ENCODE measurements at regions not wholly inside any gene's neighbourhood (a gene's known extent, or its start where the extent isn't known, plus 50 kb on each side); places are given as distances from the start of the nearest gene placed in this dataset.
A peak's percentile ranks its signal among the peaks of the same experiment; 100 is the strongest.

- no peaks in the 10 kb centered on the region for H3K36me3 Mint-ChIP-seq
- no peaks in the 10 kb centered on the region for H3K79me2 ChIP-seq (ENCODE audit: low read depth)
Measured at GRCh38 chr22:23414727-23415489, 165.2 kb downstream of the IGLL1 start.

GRCh38 chr22:23411739-23412138 is 168.4 kb downstream of the IGLL1 start:
- Histone ChIP-seq H3K27me3 (no peaks in the 10 kb centered on the region), H2AFZ (replicated peaks) (no peak overlapping the region), H4K20me1 (ENCODE audit: low read depth) (no peaks in the 10 kb centered on the region), H3K4me3 (no peak overlapping the region), H3K36me3 (no peaks in the 10 kb centered on the region), H3K79me2 (ENCODE audit: low read depth) (no peaks in the 10 kb centered on the region), H3K27ac (no peak overlapping the region), H3K4me1 (peaks cover 13% of the 10 kb centered on the region), H3K9ac (no peak overlapping the region), H3K9me3 (ENCODE audit: low read depth) (no peaks in the 10 kb centered on the region), H3F3A (ENCODE audit: low read depth) (no peaks in the 10 kb centered on the region), H3K4me2 (no peak overlapping the region)
- no peak for DNase-seq (ENCODE audit: low spot score)
- H3K4me1 Mint-ChIP-seq: peaks cover 54% of the 10 kb centered on the region
- no peak overlapping the region for H3K4me3 Mint-ChIP-seq
- no peaks in the 10 kb centered on the region for H3K36me3 Mint-ChIP-seq
- peaks cover 6% of the 10 kb centered on the region for H3K9me3 Mint-ChIP-seq
- TF ChIP-seq EZH2 (IDR thresholded peaks at IDR 0.05): no peak
- peak overlapping the region; percentile 47 for H3K27ac Mint-ChIP-seq
- peaks cover 18% of the 10 kb centered on the region for H3K27me3 Mint-ChIP-seq (ENCODE audit: insufficient read depth, low read depth)

More at GRCh38 chr22:23414727-23415489, 165.2 kb downstream of the IGLL1 start:
- Histone ChIP-seq H4K20me1 (ENCODE audit: low read depth) (no peaks in the 10 kb centered on the region), H3K36me3 (no peaks in the 10 kb centered on the region), H3K9me3 (ENCODE audit: low read depth) (no peaks in the 10 kb centered on the region), H3F3A (ENCODE audit: low read depth) (no peaks in the 10 kb centered on the region), H3K4me3 (no peak overlapping the region), H3K9ac (no peak overlapping the region), H3K27ac (no peak overlapping the region), H3K27me3 (no peaks in the 10 kb centered on the region), H2AFZ (replicated peaks) (no peak overlapping the region), H3K4me1 (peaks cover 13% of the 10 kb centered on the region), H3K4me2 (no peak overlapping the region)
- Mint-ChIP-seq H3K27ac (no peak overlapping the region), H3K27me3 (ENCODE audit: insufficient read depth, low read depth) (peaks cover 14% of the 10 kb centered on the region), H3K4me1 (peaks cover 60% of the 10 kb centered on the region), H3K4me3 (no peak overlapping the region), H3K9me3 (peaks cover 6% of the 10 kb centered on the region)
- TF ChIP-seq CTCF (IDR thresholded peaks at IDR 0.05): no peak
- TF ChIP-seq EZH2 (IDR thresholded peaks at IDR 0.05): no peak
- TF ChIP-seq EZH2phosphoT487 (IDR thresholded peaks at IDR 0.05): no peak
- no peak for DNase-seq (ENCODE audit: low spot score)

GRCh38 chr22:23410411-23410810 is 169.7 kb downstream of the IGLL1 start:
- Histone ChIP-seq H3F3A (ENCODE audit: low read depth) (no peaks in the 10 kb centered on the region), H4K20me1 (ENCODE audit: low read depth) (no peaks in the 10 kb centered on the region), H2AFZ (replicated peaks) (no peak overlapping the region), H3K79me2 (ENCODE audit: low read depth) (no peaks in the 10 kb centered on the region), H3K9ac (no peak overlapping the region), H3K4me1 (peaks cover 17% of the 10 kb centered on the region), H3K4me3 (no peak overlapping the region), H3K27me3 (no peaks in the 10 kb centered on the region), H3K27ac (no peak overlapping the region), H3K9me3 (ENCODE audit: low read depth) (no peaks in the 10 kb centered on the region), H3K36me3 (no peaks in the 10 kb centered on the region), H3K4me2 (no peak overlapping the region)
- peaks cover 12% of the 10 kb centered on the region for H3K9me3 Mint-ChIP-seq
- H3K27me3 Mint-ChIP-seq (ENCODE audit: insufficient read depth, low read depth): peaks cover 13% of the 10 kb centered on the region
- no peak for DNase-seq (ENCODE audit: low spot score)
- H3K4me1 Mint-ChIP-seq: peaks cover 50% of the 10 kb centered on the region
- no peaks in the 10 kb centered on the region for H3K36me3 Mint-ChIP-seq
- H3K27ac Mint-ChIP-seq: no peak overlapping the region
- TF ChIP-seq EZH2 (IDR thresholded peaks at IDR 0.05): no peak
- TF ChIP-seq CTCF (IDR thresholded peaks at IDR 0.05): no peak
- TF ChIP-seq EZH2phosphoT487 (IDR thresholded peaks at IDR 0.05): no peak
- no peak overlapping the region for H3K4me3 Mint-ChIP-seq

- no peak for TF ChIP-seq CTCF (IDR thresholded peaks at IDR 0.05)
- TF ChIP-seq EZH2phosphoT487 (IDR thresholded peaks at IDR 0.05): no peak
- no peak for TF ChIP-seq EZH2 (IDR thresholded peaks at IDR 0.05)
- Histone ChIP-seq H3F3A (ENCODE audit: low read depth) (no peaks in the 10 kb centered on the region), H3K27ac (no peak overlapping the region), H3K9me3 (ENCODE audit: low read depth) (no peaks in the 10 kb centered on the region), H3K36me3 (no peaks in the 10 kb centered on the region), H3K27me3 (no peaks in the 10 kb centered on the region), H4K20me1 (ENCODE audit: low read depth) (no peaks in the 10 kb centered on the region), H2AFZ (replicated peaks) (no peak overlapping the region), H3K4me2 (no peak overlapping the region), H3K9ac (no peak overlapping the region), H3K4me3 (no peak overlapping the region), H3K79me2 (ENCODE audit: low read depth) (no peaks in the 10 kb centered on the region), H3K4me1 (peaks cover 18% of the 10 kb centered on the region)
- Mint-ChIP-seq H3K4me1 (peaks cover 51% of the 10 kb centered on the region), H3K27me3 (ENCODE audit: insufficient read depth, low read depth) (peaks cover 13% of the 10 kb centered on the region), H3K36me3 (no peaks in the 10 kb centered on the region), H3K9me3 (peaks cover 12% of the 10 kb centered on the region), H3K4me3 (no peak overlapping the region), H3K27ac (no peak overlapping the region)
- DNase-seq (ENCODE audit: low spot score): no peak
Measured at GRCh38 chr22:23409976-23410375, 170.1 kb downstream of the IGLL1 start.

Data from neural progenitor cell (in vitro differentiated cells).